ENCODE measurements at regions not wholly inside any gene's neighbourhood (a gene's known extent, or its start where the extent isn't known, plus 50 kb on each side); places are given as distances from the start of the nearest gene placed in this dataset.
"Not testable (repeated sequence)": the region's sequence is repeated elsewhere in the genome, so short reads cannot be mapped to it uniquely, and the experiment has no call there.

GRCh38 chr11:3513311-3513710 is 128.5 kb downstream of the ART5 start:
- H4K20me1 ChIP-seq (replicated peaks in 1 of 2; ENCODE audit: control insufficient read depth in 1 of 2, insufficient read depth in 2 of 2, low read length in 2 of 2); H3K4me3 ChIP-seq (ENCODE audit: extremely low read depth in 1 of 4, insufficient read depth in 2 of 4, low read depth in 3 of 4, low read length in 4 of 4); H4K8ac ChIP-seq (ENCODE audit: extremely low read depth, insufficient read depth, low read length); H3K36me3 ChIP-seq (ENCODE audit: control insufficient read depth in 2 of 4, insufficient read depth in 4 of 4, low read length in 3 of 4); H2AFZ ChIP-seq (ENCODE audit: low read length); H3K27me3 ChIP-seq (replicated peaks in 1 of 4; ENCODE audit: control insufficient read depth in 3 of 4, extremely low read depth in 1 of 4, insufficient read depth in 3 of 4, low read length in 3 of 4); DNase-seq (ENCODE audit: low read depth in 1 of 2, low spot score in 2 of 2); H3K56ac ChIP-seq (replicated peaks; ENCODE audit: insufficient read length, low read depth, low read length); H2BK12ac ChIP-seq (ENCODE audit: low read depth, low read length); H2AK5ac ChIP-seq (ENCODE audit: low read depth, low read length); POLR2A ChIA-PET (ENCODE audit: partially characterized antibody); H3K79me2 ChIP-seq (ENCODE audit: control insufficient read depth in 1 of 2, insufficient read depth in 2 of 2, low read length in 2 of 2); H3K4me2 ChIP-seq (ENCODE audit: insufficient read depth in 1 of 2, low read depth in 2 of 2, low read length in 2 of 2); H2BK15ac ChIP-seq (ENCODE audit: low read length); H2BK20ac ChIP-seq (ENCODE audit: low read length); H3K4ac ChIP-seq (replicated peaks; ENCODE audit: insufficient read length, low read depth, low read length); H3K4me1 ChIP-seq (replicated peaks in 1 of 4; ENCODE audit: control insufficient read depth in 3 of 4, insufficient read depth in 4 of 4, low read length in 3 of 4); H3K14ac ChIP-seq (ENCODE audit: insufficient read length); H3K23me2 ChIP-seq (ENCODE audit: low read depth, low read length); H3K23ac ChIP-seq (ENCODE audit: insufficient read length); H3K18ac ChIP-seq (ENCODE audit: extremely low read depth, low read length); H4K91ac ChIP-seq (replicated peaks; ENCODE audit: insufficient read length, low read length); H2BK5ac ChIP-seq (ENCODE audit: low read depth, low read length); H4K5ac ChIP-seq (ENCODE audit: insufficient read length, low read depth, low read length); FAIRE-seq; H3K79me1 ChIP-seq (ENCODE audit: low read depth, low read length); H3K9me3 ChIP-seq (ENCODE audit: insufficient read depth in 2 of 2, low read depth in 1 of 2, low read length in 1 of 2); H3K9ac ChIP-seq (replicated peaks in 1 of 4; ENCODE audit: extremely low read depth in 1 of 4, low read depth in 3 of 4, low read length in 3 of 4); H2BK120ac ChIP-seq (replicated peaks; ENCODE audit: low read depth, low read length); H3K27ac ChIP-seq (ENCODE audit: low read depth, low read length): not testable (repeated sequence)
- WGBS, 2 experiments (ENCODE audit: extremely low coverage in 1 of 2, insufficient coverage in 1 of 2, insufficient read length in 1 of 2, insufficient replicate concordance in 2 of 2, low coverage in 1 of 2, low lambda C conversion rate in 2 of 2, missing lambda C conversion rate in 1 of 2) = 81% methylated on average over 10 of the region's 12 CpGs; no CpG with 5 or more reads in 1 of the 2 experiments
- CTCF ChIA-PET (ENCODE audit: partially characterized antibody) = interaction anchor here (0.6 kb wide), 1 partner anchor 117 kb away, joined by 3 read pairs; no protein-coding TSS in a partner anchor

DNA sequence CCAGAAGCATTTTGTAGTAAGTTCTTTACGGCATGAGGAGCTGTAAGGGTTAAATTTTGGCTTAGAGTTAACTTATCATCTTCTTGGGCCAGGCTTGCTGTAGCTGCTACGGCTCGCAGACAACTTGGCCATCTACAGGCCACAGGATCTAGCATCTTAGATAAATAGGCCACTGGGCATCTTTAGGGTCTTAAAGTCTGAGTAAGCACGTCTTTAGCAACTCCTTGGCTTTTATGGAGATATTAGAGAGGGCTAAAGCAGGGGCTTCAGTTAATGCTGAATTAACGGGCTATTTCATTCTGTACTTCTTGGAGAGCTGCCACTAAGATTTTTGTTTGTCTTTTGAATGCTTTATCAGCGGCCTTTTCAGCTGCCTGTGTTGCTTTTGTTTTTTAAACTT is 129.0 kb downstream of the ART5 start:
- H2AK5ac ChIP-seq (ENCODE audit: low read depth, low read length); H2BK20ac ChIP-seq (ENCODE audit: low read length); POLR2A ChIA-PET (ENCODE audit: partially characterized antibody); H3K4ac ChIP-seq (replicated peaks; ENCODE audit: insufficient read length, low read depth, low read length); H3K18ac ChIP-seq (ENCODE audit: extremely low read depth, low read length); H3K79me2 ChIP-seq (ENCODE audit: control insufficient read depth in 1 of 2, insufficient read depth in 2 of 2, low read length in 2 of 2); H4K8ac ChIP-seq (ENCODE audit: extremely low read depth, insufficient read depth, low read length); H3K14ac ChIP-seq (ENCODE audit: insufficient read length); H3K4me1 ChIP-seq (replicated peaks in 1 of 4; ENCODE audit: control insufficient read depth in 3 of 4, insufficient read depth in 4 of 4, low read length in 3 of 4); DNase-seq (ENCODE audit: low read depth in 1 of 2, low spot score in 2 of 2); H2BK15ac ChIP-seq (ENCODE audit: low read length); H4K91ac ChIP-seq (replicated peaks; ENCODE audit: insufficient read length, low read length); H3K56ac ChIP-seq (replicated peaks; ENCODE audit: insufficient read length, low read depth, low read length); H3K9ac ChIP-seq (replicated peaks in 1 of 4; ENCODE audit: extremely low read depth in 1 of 4, low read depth in 3 of 4, low read length in 3 of 4); H2BK5ac ChIP-seq (ENCODE audit: low read depth, low read length); CTCF ChIA-PET (ENCODE audit: partially characterized antibody); H3K23ac ChIP-seq (ENCODE audit: insufficient read length); H2BK12ac ChIP-seq (ENCODE audit: low read depth, low read length); H3K23me2 ChIP-seq (ENCODE audit: low read depth, low read length); FAIRE-seq; H3K27me3 ChIP-seq (replicated peaks in 1 of 4; ENCODE audit: control insufficient read depth in 3 of 4, extremely low read depth in 1 of 4, insufficient read depth in 3 of 4, low read length in 3 of 4); H3K9me3 ChIP-seq (ENCODE audit: insufficient read depth in 2 of 2, low read depth in 1 of 2, low read length in 1 of 2); H4K5ac ChIP-seq (ENCODE audit: insufficient read length, low read depth, low read length); H3K27ac ChIP-seq (ENCODE audit: low read depth, low read length); H2AFZ ChIP-seq (ENCODE audit: low read length); H2BK120ac ChIP-seq (replicated peaks; ENCODE audit: low read depth, low read length); H3K79me1 ChIP-seq (ENCODE audit: low read depth, low read length); H3K4me3 ChIP-seq (ENCODE audit: extremely low read depth in 1 of 4, insufficient read depth in 2 of 4, low read depth in 3 of 4, low read length in 4 of 4); H3K36me3 ChIP-seq (ENCODE audit: control insufficient read depth in 2 of 4, insufficient read depth in 4 of 4, low read length in 3 of 4); H3K4me2 ChIP-seq (ENCODE audit: insufficient read depth in 1 of 2, low read depth in 2 of 2, low read length in 2 of 2); H4K20me1 ChIP-seq (replicated peaks in 1 of 2; ENCODE audit: control insufficient read depth in 1 of 2, insufficient read depth in 2 of 2, low read length in 2 of 2): not testable (repeated sequence)
- WGBS, 2 experiments (ENCODE audit: extremely low coverage in 1 of 2, insufficient coverage in 1 of 2, insufficient read length in 1 of 2, insufficient replicate concordance in 2 of 2, low coverage in 1 of 2, low lambda C conversion rate in 2 of 2, missing lambda C conversion rate in 1 of 2) = 90% methylated on average over 6 of the region's 6 CpGs; no CpG with 5 or more reads in 1 of the 2 experiments

Measured in H1 (cell line).